ENCODE measurements at regions not wholly inside any gene's neighbourhood (a gene's known extent, or its start where the extent isn't known, plus 50 kb on each side); places are given as distances from the start of the nearest gene placed in this dataset.
"Not testable (repeated sequence)": the region's sequence is repeated elsewhere in the genome, so short reads cannot be mapped to it uniquely, and the experiment has no call there.

- no peak overlapping the region for H3K4me3 ChIP-seq (ENCODE audit: low read depth, low read length)
- TF ChIP-seq CTCF (IDR thresholded peaks at IDR 0.05; ENCODE audit: low read depth, low read length) = no peak
Measured at GRCh38 chr14:43306053-43306452, 1201.0 kb downstream of the FSCB start.

DNA sequence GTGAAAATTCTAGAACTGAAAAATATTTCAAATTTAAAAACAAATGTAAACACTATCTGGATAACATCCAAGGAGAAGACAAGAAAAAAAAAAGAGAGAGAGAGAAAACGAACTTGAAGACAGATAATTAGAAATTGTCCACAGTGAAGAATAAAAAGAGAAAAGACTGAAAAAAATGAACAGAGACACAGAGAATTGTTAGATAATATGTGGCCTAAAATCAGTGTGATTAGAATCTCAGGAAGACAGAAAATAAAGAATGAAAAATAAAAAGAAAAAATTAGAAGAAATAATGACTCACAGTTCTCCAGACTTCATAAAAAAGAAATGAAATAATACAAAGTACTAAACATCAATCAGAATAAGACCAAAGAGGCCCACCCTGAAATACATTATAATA, 1209.3 kb downstream of the FSCB start:
- no peak overlapping the region for H3K4me3 ChIP-seq (ENCODE audit: low read depth, low read length)
- TF ChIP-seq CTCF (IDR thresholded peaks at IDR 0.05; ENCODE audit: low read depth, low read length) = no peak

DNA sequence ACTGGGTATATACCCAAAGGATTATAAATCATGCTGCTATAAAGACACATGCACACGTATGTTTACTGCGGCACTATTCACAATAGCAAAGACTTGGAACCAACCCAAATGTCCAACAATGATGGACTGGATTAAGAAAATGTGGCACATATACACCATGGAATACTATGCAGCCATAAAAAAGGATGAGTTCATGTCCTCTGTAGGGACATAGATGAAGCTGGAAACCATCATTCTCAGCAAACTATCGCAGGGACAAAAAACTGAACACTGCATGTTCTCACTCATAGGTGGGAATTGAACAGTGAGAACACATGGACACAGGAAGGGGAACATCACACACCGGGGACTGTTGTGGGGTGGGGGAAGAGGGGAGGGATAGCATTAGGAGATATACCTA, 1211.0 kb downstream of the FSCB start:
- H3K4me3 ChIP-seq (ENCODE audit: low read depth, low read length) = not testable (repeated sequence)

GRCh38 chr14:43285575-43285974, 1221.5 kb downstream of the FSCB start:
- no peak overlapping the region for H3K4me3 ChIP-seq (ENCODE audit: low read depth, low read length)
- no peak for TF ChIP-seq CTCF (IDR thresholded peaks at IDR 0.05; ENCODE audit: low read depth, low read length)

GRCh38 chr14:43260056-43260455, 1247.0 kb downstream of the FSCB start:
- TF ChIP-seq CTCF (IDR thresholded peaks at IDR 0.05; ENCODE audit: low read depth, low read length) = no peak
- H3K4me3 ChIP-seq (ENCODE audit: low read depth, low read length) = no peak overlapping the region

DNA sequence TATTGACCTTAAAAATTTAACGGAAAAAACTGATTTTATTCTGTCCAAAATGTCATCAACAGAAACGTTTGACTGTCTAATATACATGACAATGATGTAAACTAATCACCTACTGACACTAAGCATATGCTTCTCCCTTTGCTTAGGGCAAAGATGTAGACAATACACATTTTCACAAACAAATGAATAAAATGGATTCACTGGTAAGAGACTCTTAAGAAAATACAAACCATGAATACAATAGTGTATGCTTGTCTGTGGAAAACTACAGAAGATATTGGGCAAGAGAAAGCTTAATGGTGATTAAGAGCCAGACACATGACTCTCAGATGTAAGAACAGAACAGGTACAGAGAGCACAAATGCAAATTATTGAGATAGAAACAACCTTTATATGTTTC, 1248.7 kb downstream of the FSCB start:
- no peak overlapping the region for H3K4me3 ChIP-seq (ENCODE audit: low read depth, low read length)
- TF ChIP-seq CTCF (IDR thresholded peaks at IDR 0.05; ENCODE audit: low read depth, low read length) = no peak

- H3K4me3 ChIP-seq (ENCODE audit: low read depth, low read length) = not testable (repeated sequence)
Measured at GRCh38 chr14:43256996-43257395, 1250.1 kb downstream of the FSCB start.

- H3K4me3 ChIP-seq (ENCODE audit: low read depth, low read length) = no peak overlapping the region
- TF ChIP-seq CTCF (IDR thresholded peaks at IDR 0.05; ENCODE audit: low read depth, low read length) = no peak
Measured at GRCh38 chr14:43252866-43253265, 1254.2 kb downstream of the FSCB start.

DNA sequence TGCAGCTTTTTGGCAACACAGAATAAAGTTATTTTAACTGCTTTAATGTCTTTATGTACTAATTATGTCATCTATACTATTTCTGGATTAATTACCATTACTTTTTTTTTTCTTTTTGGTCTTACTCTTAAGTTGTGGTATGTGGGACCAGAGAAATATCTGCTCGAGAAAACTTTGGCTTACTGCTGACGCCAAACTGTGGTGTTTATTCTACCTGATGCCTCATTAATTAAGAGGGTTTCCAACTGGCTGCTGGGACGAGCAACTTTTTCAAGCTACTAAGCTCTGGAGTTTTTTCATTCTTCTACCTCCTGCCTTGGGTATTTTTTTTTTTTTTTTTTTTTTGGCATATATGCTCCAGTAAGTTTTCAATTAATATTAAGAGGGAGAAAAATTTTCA, 1257.5 kb downstream of the FSCB start:
- no peak overlapping the region for H3K4me3 ChIP-seq (ENCODE audit: low read depth, low read length)
- TF ChIP-seq CTCF (IDR thresholded peaks at IDR 0.05; ENCODE audit: low read depth, low read length) = no peak

Measured in WI38 (cell line).